SH-SY5Y (cell line): ENCODE measurements at regions not wholly inside any gene's neighbourhood (a gene's known extent, or its start where the extent isn't known, plus 50 kb on each side); places are given as distances from the start of the nearest gene placed in this dataset.

Experiments
- GATA2 ChIP-seq: IDR thresholded peaks from 2 replicates; pipeline ENCODE4 v1.6.1; 2011; ENCODE audit warnings: mild to moderate bottlenecking, low read depth, low read length
- GATA3 ChIP-seq: IDR thresholded peaks from 2 replicates; pipeline ENCODE4 v1.6.1; 2011; ENCODE audit warnings: low read depth, mild to moderate bottlenecking, low read length, moderate library complexity

GRCh38 chr2:147621656-147622197 lies 223.1 kb upstream of the ACVR2A start:
- TF ChIP-seq GATA2 = no peak
- no peak for TF ChIP-seq GATA3
